Esophagus muscularis mucosa (tissue), 4 donors: ENCODE measurements at regions not wholly inside any gene's neighbourhood (a gene's known extent, or its start where the extent isn't known, plus 50 kb on each side); places are given as distances from the start of the nearest gene placed in this dataset.

Experiments
- DNase-seq: peaks from one replicate; pipeline ENCODE4 v3.0.0-alpha.2; 2017; ENCODE audit errors: extremely low spot score
- H3K27ac ChIP-seq, 4 donors: fragments of 200-600 bp; sonication (generic); replicated peaks in 1 of 4; 1 replicate in 3 of 4; 2 replicates in 1 of 4; pipeline ENCODE4 v1.5.1; 2016 to 2019; ENCODE audit warnings: mild to moderate bottlenecking in 1 of 4
- H3K27me3 ChIP-seq, 4 donors: fragments of 200-600 bp; sonication (generic); one replicate each; pipeline versions ENCODE4 v1.5.1 to v1.6.0; 2016 to 2019
- H3K36me3 ChIP-seq, 4 donors: fragments of 200-600 bp; sonication (generic); one replicate each; pipeline ENCODE4 v1.5.1; 2016 to 2019
- H3K4me1 ChIP-seq, 4 donors: fragments of 200-600 bp; sonication (generic); one replicate each; pipeline ENCODE4 v1.5.1; 2016 to 2019
- H3K4me3 ChIP-seq, 4 donors: fragments of 200-600 bp; sonication (generic); 1 replicate in 2 of 4; 2 replicates in 2 of 4; pipeline ENCODE4 v1.5.1; 2016 to 2019; ENCODE audit warnings: mild to moderate bottlenecking in 4 of 4, moderate library complexity in 1 of 4
- H3K9me3 ChIP-seq, 4 donors: fragments of 200-600 bp; sonication (generic); 1 replicate in 3 of 4; 2 replicates in 1 of 4; pipeline ENCODE4 v1.5.1; 2016 to 2019
- EP300 ChIP-seq: sonication (generic); formaldehyde crosslinking; IDR thresholded peaks from one replicate; pipeline ENCODE4 v1.6.1; 2017; ENCODE audit warnings: antibody characterized with exemption
- POLR2A ChIP-seq: fragments of 450-650 bp; IDR thresholded peaks from one replicate; pipeline ENCODE4 v1.6.1; 2017; ENCODE audit warnings: antibody characterized with exemption, moderate library complexity, mild to moderate bottlenecking, low read depth
- POLR2AphosphoS5 ChIP-seq, 2 donors: sonication (generic); formaldehyde crosslinking; IDR thresholded peaks; one replicate each; pipeline ENCODE4 v1.6.1; 2017; ENCODE audit warnings: antibody characterized with exemption in 2 of 2
- WGBS: methylation state at CpG from one replicate; pipeline ENCODE4 v1.1.5; 2018; 5-methylcytosine and 5-hydroxymethylcytosine counted together
- intact Hi-C: fragments of 100-400 bp; cut with DNase I; formaldehyde crosslinking; loops from one replicate; pipeline ENCODE4 v1.15.1; 2023
- TF ChIP-seq, protein P1 (sequence below), 3 experiments: fragments of 200-600 bp in 2 of 3; fragments of 450-650 bp in 1 of 3; sonication (generic) in 2 of 3; IDR thresholded peaks; one replicate each; pipeline ENCODE4 v1.5.1; 2017 to 2019; ENCODE audit warnings: antibody characterized with exemption in 3 of 3, mild to moderate bottlenecking in 2 of 3, moderate library complexity in 1 of 3

GRCh38 chr7:152512706-152513105 is 76.9 kb upstream of the KMT2C start:
- WGBS: 61% methylated on average over 3 of the region's 5 CpGs
- H3K4me1 ChIP-seq: no peaks in the 10 kb centered on the region
- H3K27ac ChIP-seq: no peak overlapping the region
- H3K27me3 ChIP-seq: no peaks in the 10 kb centered on the region
- no peak for TF ChIP-seq POLR2A
- TF ChIP-seq POLR2AphosphoS5 (IDR thresholded peaks at IDR 0.05): no peak
- TF ChIP-seq, protein P1, sequence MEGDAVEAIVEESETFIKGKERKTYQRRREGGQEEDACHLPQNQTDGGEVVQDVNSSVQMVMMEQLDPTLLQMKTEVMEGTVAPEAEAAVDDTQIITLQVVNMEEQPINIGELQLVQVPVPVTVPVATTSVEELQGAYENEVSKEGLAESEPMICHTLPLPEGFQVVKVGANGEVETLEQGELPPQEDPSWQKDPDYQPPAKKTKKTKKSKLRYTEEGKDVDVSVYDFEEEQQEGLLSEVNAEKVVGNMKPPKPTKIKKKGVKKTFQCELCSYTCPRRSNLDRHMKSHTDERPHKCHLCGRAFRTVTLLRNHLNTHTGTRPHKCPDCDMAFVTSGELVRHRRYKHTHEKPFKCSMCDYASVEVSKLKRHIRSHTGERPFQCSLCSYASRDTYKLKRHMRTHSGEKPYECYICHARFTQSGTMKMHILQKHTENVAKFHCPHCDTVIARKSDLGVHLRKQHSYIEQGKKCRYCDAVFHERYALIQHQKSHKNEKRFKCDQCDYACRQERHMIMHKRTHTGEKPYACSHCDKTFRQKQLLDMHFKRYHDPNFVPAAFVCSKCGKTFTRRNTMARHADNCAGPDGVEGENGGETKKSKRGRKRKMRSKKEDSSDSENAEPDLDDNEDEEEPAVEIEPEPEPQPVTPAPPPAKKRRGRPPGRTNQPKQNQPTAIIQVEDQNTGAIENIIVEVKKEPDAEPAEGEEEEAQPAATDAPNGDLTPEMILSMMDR (IDR thresholded peaks at IDR 0.05): no peak
- no peak for TF ChIP-seq EP300
- intact Hi-C loops: no loop called here
- H3K9me3 ChIP-seq: no peaks in the 10 kb centered on the region
- H3K36me3 ChIP-seq: no peaks in the 10 kb centered on the region
- no peak overlapping the region for H3K4me3 ChIP-seq
- DNase-seq: no peak

DNA sequence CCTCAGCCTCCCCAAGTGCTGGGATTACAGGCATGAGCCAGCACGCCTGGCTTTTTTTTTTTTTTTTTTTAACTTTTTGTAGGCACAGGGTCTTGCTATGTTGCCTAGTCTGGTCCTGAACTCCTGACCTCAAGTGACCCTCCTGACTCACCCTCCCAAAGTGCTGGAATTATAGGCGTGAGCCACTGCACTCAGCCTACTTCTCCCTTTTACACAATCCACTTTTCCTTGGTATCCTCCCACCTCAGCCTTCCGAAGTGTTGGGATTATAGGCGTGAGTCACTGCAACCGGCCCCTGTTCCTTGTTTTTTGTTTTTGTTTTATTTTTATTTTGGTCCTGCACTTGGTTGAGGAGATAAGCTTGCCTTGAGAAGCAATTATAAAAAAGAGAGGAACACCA is 75.9 kb upstream of the KMT2C start:
- DNase-seq: no peak
- H3K4me1 ChIP-seq: no peaks in the 10 kb centered on the region
- 75% methylated on average over 5 of the region's 5 CpGs for WGBS
- TF ChIP-seq, protein P1 (IDR thresholded peaks at IDR 0.05): no peak
- no peak for TF ChIP-seq POLR2A
- TF ChIP-seq POLR2AphosphoS5 (IDR thresholded peaks at IDR 0.05): no peak
- TF ChIP-seq EP300: no peak
- no peaks in the 10 kb centered on the region for H3K27me3 ChIP-seq
- H3K9me3 ChIP-seq: no peaks in the 10 kb centered on the region
- H3K27ac ChIP-seq: no peak overlapping the region
- H3K4me3 ChIP-seq: no peak overlapping the region
- intact Hi-C loops: no loop called here
- no peaks in the 10 kb centered on the region for H3K36me3 ChIP-seq

DNA sequence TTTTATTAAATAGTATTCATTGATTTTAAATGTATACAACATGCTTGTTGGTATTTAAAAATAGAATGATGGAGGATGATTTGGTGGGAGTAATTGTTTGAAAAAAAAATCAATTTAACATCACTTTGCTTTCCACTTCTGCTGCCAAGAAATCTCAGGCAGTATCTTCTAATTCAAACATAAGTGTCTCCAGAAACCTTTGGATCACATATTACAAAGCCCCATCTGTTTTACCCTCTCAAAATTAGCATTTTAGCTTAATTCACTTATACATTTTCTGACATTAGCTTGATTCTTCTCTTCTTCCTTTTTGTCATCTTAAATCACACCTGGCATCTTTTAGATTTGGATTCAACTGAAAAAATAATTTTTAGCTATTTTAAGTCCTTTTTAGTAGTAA is 72.9 kb upstream of the KMT2C start:
- DNase-seq: no peak
- no peaks in the 10 kb centered on the region for H3K36me3 ChIP-seq
- H3K4me1 ChIP-seq: no peaks in the 10 kb centered on the region
- intact Hi-C loops: no loop called here
- no peaks in the 10 kb centered on the region for H3K27me3 ChIP-seq
- no peaks in the 10 kb centered on the region for H3K9me3 ChIP-seq
- no peak for TF ChIP-seq POLR2AphosphoS5 (IDR thresholded peaks at IDR 0.05)
- no peak for TF ChIP-seq EP300
- no peak for TF ChIP-seq POLR2A
- TF ChIP-seq, protein P1 (IDR thresholded peaks at IDR 0.05): no peak
- no peak overlapping the region for H3K4me3 ChIP-seq
- H3K27ac ChIP-seq: no peak overlapping the region

GRCh38 chr7:152505606-152506005 is 69.8 kb upstream of the KMT2C start:
- no peak for TF ChIP-seq POLR2AphosphoS5 (IDR thresholded peaks at IDR 0.05)
- TF ChIP-seq POLR2A: no peak
- no peak for TF ChIP-seq EP300
- TF ChIP-seq, protein P1 (IDR thresholded peaks at IDR 0.05): no peak
- Histone ChIP-seq H3K27ac (no peak overlapping the region), H3K4me1 (no peaks in the 10 kb centered on the region), H3K36me3 (no peaks in the 10 kb centered on the region), H3K27me3 (no peaks in the 10 kb centered on the region), H3K9me3 (no peaks in the 10 kb centered on the region), H3K4me3 (no peak overlapping the region)
- DNase-seq: no peak
- WGBS: 85% methylated on average over 2 of the region's 2 CpGs
- intact Hi-C loops: no loop called here

- Histone ChIP-seq H3K27ac (no peak overlapping the region), H3K9me3 (no peaks in the 10 kb centered on the region), H3K4me1 (no peaks in the 10 kb centered on the region), H3K4me3 (no peak overlapping the region), H3K27me3 (no peaks in the 10 kb centered on the region), H3K36me3 (no peaks in the 10 kb centered on the region)
- TF ChIP-seq POLR2AphosphoS5 (IDR thresholded peaks at IDR 0.05): no peak
- TF ChIP-seq EP300: no peak
- no peak for TF ChIP-seq POLR2A
- 91% methylated on average over 10 of the region's 10 CpGs for WGBS
- intact Hi-C loops: no loop called here
- DNase-seq: no peak
Observed at GRCh38 chr7:152504816-152505215, 69.0 kb upstream of the KMT2C start.
